Endothelial cell of umbilical vein (primary cell): ENCODE measurements at regions not wholly inside any gene's neighbourhood (a gene's known extent, or its start where the extent isn't known, plus 50 kb on each side); places are given as distances from the start of the nearest gene placed in this dataset.

Source experiments
- BruUV-seq: library from RNA; stranded (reverse); fragments of 400-500 nt; replicated peaks from 2 replicates; lab custom pipeline; 2021; lab: Mats Ljungman, UMichigan
- CTCF ChIA-PET: fragments of 300-600, 350-600 bp; sonication (Branson Sonifier 250); formaldehyde crosslinking; loops from one replicate; lab custom pipeline; 2021; ENCODE audit warnings: antibody characterized with exemption, inconsistent platforms; lab: Charles Lee
- POLR2A ChIA-PET: fragments of 300-600, 350-600 bp; sonication (Branson Sonifier 250); formaldehyde crosslinking; loops from one replicate; lab custom pipeline; 2021; ENCODE audit warnings: antibody characterized with exemption, inconsistent platforms; lab: Charles Lee
- DNase-seq: peaks from one replicate; pipeline ENCODE4 v3.0.0-alpha.2; 2011; ENCODE audit warnings: low read depth, low spot score
- FAIRE-seq: peaks from 2 replicates; lab custom pipeline; 2011; peaks lifted over from hg19 to GRCh38; lab: Jason Lieb, UNC
- H2AFZ ChIP-seq: 2 replicates; pipeline ENCODE4 v1.6.0; 2012; ENCODE audit warnings: low read depth, low read length, control low read depth, inconsistent platforms
- H3K27ac ChIP-seq: 2 replicates; pipeline ENCODE4 v1.5.1; 2011; ENCODE audit warnings: low read depth, mild to moderate bottlenecking, control low read depth, low read length, moderate library complexity; ENCODE audit not compliant: insufficient read depth
- H3K27me3 ChIP-seq, 2 experiments: 2 replicates each; pipeline versions ENCODE4 v1.6.0 to v1.6.1; 2011; ENCODE audit warnings: low read length in 2 of 2, mixed read lengths in 1 of 2; ENCODE audit not compliant: control insufficient read depth in 2 of 2, insufficient read depth in 2 of 2
- H3K36me3 ChIP-seq, 2 experiments: 2 replicates in 1 of 2; 3 replicates in 1 of 2; pipeline ENCODE4 v1.5.1; 2011; ENCODE audit warnings: low read length in 2 of 2, mild to moderate bottlenecking in 1 of 2, moderate library complexity in 1 of 2; ENCODE audit not compliant: control insufficient read depth in 2 of 2, insufficient read depth in 2 of 2; ENCODE audit errors: extremely low read depth in 1 of 2
- H3K4me1 ChIP-seq: 3 replicates; pipeline ENCODE4 v1.5.1; 2011; ENCODE audit warnings: mild to moderate bottlenecking, low read length; ENCODE audit not compliant: control insufficient read depth, insufficient read depth; ENCODE audit errors: extremely low read depth
- H3K4me2 ChIP-seq: 2 replicates; pipeline ENCODE4 v1.6.1; 2011; ENCODE audit warnings: low read length, control low read depth, mixed read lengths; ENCODE audit not compliant: insufficient read depth
- H3K4me3 ChIP-seq, 3 experiments: fragments of 200-600 bp in 1 of 3; sonication (generic), shearing (Covaris generic) in 1 of 3; replicated peaks in 1 of 3; 2 replicates each; pipeline ENCODE4 v1.5.1; 2011 to 2016; ENCODE audit warnings: control low read depth in 3 of 3, low read length in 3 of 3, mild to moderate bottlenecking in 2 of 3, inconsistent platforms in 1 of 3, low read depth in 1 of 3, moderate library complexity in 1 of 3; ENCODE audit not compliant: insufficient read depth in 1 of 3
- H3K79me2 ChIP-seq: 2 replicates; pipeline ENCODE4 v1.6.0; 2012; ENCODE audit warnings: low read length, inconsistent platforms; ENCODE audit not compliant: control insufficient read depth, insufficient read depth
- H3K9ac ChIP-seq: replicated peaks from 2 replicates; pipeline ENCODE3; 2011; ENCODE audit warnings: low read length, control low read depth; ENCODE audit not compliant: insufficient read depth; ENCODE audit errors: extremely low read depth
- H3K9me1 ChIP-seq: replicated peaks from 3 replicates; pipeline ENCODE4 v1.6.0; 2011; ENCODE audit warnings: mild to moderate bottlenecking, low read length; ENCODE audit not compliant: control insufficient read depth, insufficient read depth; ENCODE audit errors: extremely low read depth
- H3K9me3 ChIP-seq: replicated peaks from 2 replicates; pipeline ENCODE4 v1.5.1; 2012; ENCODE audit warnings: low read length, inconsistent platforms; ENCODE audit not compliant: control insufficient read depth, insufficient read depth
- H4K20me1 ChIP-seq: replicated peaks from 2 replicates; pipeline ENCODE3; 2011; ENCODE audit warnings: mild to moderate bottlenecking, low read length; ENCODE audit not compliant: control insufficient read depth, insufficient read depth; ENCODE audit errors: extremely low read depth
- EZH2 ChIP-seq: IDR thresholded peaks from 2 replicates; pipeline ENCODE4 v1.6.1; 2012; ENCODE audit warnings: borderline replicate concordance, low read depth, mild to moderate bottlenecking, moderate library complexity, low read length, inconsistent platforms; ENCODE audit not compliant: severe bottlenecking
- FOS ChIP-seq: IDR thresholded peaks from 2 replicates; pipeline ENCODE4 v1.6.1; 2011; ENCODE audit warnings: mild to moderate bottlenecking, low read length, moderate library complexity, borderline replicate concordance; ENCODE audit not compliant: insufficient read depth
- GATA2 ChIP-seq: IDR thresholded peaks from 2 replicates; pipeline ENCODE4 v1.7.0; 2011; ENCODE audit warnings: low read depth, mild to moderate bottlenecking, moderate library complexity, mixed read lengths, low read length; ENCODE audit not compliant: insufficient read length, insufficient read depth
- JUN ChIP-seq: IDR thresholded peaks from 2 replicates; pipeline ENCODE4 v1.6.1; 2011; ENCODE audit warnings: borderline replicate concordance, low read depth; ENCODE audit not compliant: insufficient read length, insufficient read depth
- MAX ChIP-seq: IDR thresholded peaks from 2 replicates; pipeline ENCODE4 v1.6.1; 2011; ENCODE audit not compliant: insufficient read depth, insufficient read length
- MYC ChIP-seq: IDR thresholded peaks from one replicate; pipeline ENCODE4 v1.6.1; 2011; ENCODE audit warnings: mild to moderate bottlenecking, low read depth, low read length
- POLR2A ChIP-seq: IDR thresholded peaks from 2 replicates; pipeline ENCODE4 v1.6.1; 2012; ENCODE audit warnings: low read depth, mild to moderate bottlenecking, control low read depth, low read length
- POLR2AphosphoS5 ChIP-seq: IDR thresholded peaks from 2 replicates; pipeline ENCODE4 v1.6.1; 2012; ENCODE audit warnings: low read depth, mild to moderate bottlenecking, control low read depth, low read length, moderate library complexity; ENCODE audit not compliant: insufficient read depth
- dilution Hi-C: fragments of 300-500 bp; cut with MboI; formaldehyde crosslinking; loops from one replicate; pipeline ENCODE4 v1.15.0; 2019; ENCODE audit warnings: low sequenced_read_pairs; ENCODE audit not compliant: extremely low pct_ligation_motif_present
- intact Hi-C: fragments of 100-400 bp; cut with micrococcal nuclease; formaldehyde crosslinking; loops from one replicate; pipeline ENCODE4 v1.10.0; 2022
- TF ChIP-seq, protein P1 (sequence below), 2 donors: IDR thresholded peaks; 1 replicate in 1 of 2; 2 replicates in 1 of 2; pipeline ENCODE4 v1.5.1; 2011; ENCODE audit warnings: low read length in 2 of 2, mild to moderate bottlenecking in 2 of 2, moderate library complexity in 2 of 2, control low read depth in 1 of 2, inconsistent platforms in 1 of 2, low read depth in 1 of 2; ENCODE audit not compliant: insufficient read depth in 1 of 2; ENCODE audit errors: extremely low read depth in 1 of 2

DNA sequence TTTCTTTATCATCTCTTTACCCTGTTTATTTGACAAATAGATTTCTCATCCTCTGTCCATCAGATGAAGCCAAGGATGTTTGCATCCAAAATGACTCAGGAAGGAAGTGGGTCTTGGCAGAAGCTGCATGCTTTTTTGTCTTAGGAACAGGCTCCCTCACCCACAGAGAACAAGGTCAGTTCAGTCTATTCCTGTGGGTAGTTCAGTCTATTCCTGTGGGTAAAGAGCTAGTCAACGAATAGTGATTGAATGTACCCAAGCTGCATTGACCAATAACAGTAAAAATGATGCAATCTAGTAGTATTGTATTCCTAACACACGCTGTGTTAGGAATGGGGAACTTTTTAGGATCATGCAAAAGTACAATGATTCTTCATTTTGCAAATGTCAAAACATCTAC, 290.8 kb upstream of the TANK start:
- H3K4me3 ChIP-seq, result no peak overlapping the region
- H3K4me1 ChIP-seq, result peaks cover 2% of the 10 kb centered on the region
- no TSS peak for BruUV-seq
- ChIA-PET POLR2A (no interaction called here), CTCF (no interaction called here)
- no peaks in the 10 kb centered on the region for H4K20me1 ChIP-seq
- no peak for DNase-seq
- no peak overlapping the region for H3K9ac ChIP-seq
- H3K9me1 ChIP-seq, result no peaks in the 10 kb centered on the region
- H3K9me3 ChIP-seq, result no peaks in the 10 kb centered on the region
- H3K27me3 ChIP-seq, result peaks cover 8 to 18% of the 10 kb centered on the region in 2 experiments
- intact Hi-C loops, result no loop called here
- dilution Hi-C loops, result no loop called here
- no peak overlapping the region for H3K27ac ChIP-seq
- H3K79me2 ChIP-seq, result no peaks in the 10 kb centered on the region
- no peaks in the 10 kb centered on the region for H3K36me3 ChIP-seq
- no peak overlapping the region for H2AFZ ChIP-seq
- no peak overlapping the region for H3K4me2 ChIP-seq
- FAIRE-seq, result no peak
- TF ChIP-seq MAX, result no peak
- no peak for TF ChIP-seq FOS
- TF ChIP-seq MYC, result no peak
- TF ChIP-seq, protein P1, sequence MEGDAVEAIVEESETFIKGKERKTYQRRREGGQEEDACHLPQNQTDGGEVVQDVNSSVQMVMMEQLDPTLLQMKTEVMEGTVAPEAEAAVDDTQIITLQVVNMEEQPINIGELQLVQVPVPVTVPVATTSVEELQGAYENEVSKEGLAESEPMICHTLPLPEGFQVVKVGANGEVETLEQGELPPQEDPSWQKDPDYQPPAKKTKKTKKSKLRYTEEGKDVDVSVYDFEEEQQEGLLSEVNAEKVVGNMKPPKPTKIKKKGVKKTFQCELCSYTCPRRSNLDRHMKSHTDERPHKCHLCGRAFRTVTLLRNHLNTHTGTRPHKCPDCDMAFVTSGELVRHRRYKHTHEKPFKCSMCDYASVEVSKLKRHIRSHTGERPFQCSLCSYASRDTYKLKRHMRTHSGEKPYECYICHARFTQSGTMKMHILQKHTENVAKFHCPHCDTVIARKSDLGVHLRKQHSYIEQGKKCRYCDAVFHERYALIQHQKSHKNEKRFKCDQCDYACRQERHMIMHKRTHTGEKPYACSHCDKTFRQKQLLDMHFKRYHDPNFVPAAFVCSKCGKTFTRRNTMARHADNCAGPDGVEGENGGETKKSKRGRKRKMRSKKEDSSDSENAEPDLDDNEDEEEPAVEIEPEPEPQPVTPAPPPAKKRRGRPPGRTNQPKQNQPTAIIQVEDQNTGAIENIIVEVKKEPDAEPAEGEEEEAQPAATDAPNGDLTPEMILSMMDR (IDR thresholded peaks at IDR 0.05; ENCODE audit: extremely low read depth in 1 of 2, insufficient read depth in 1 of 2, low read depth in 1 of 2, low read length in 2 of 2), result no peak
- TF ChIP-seq EZH2, result no peak
- TF ChIP-seq JUN, result no peak
- no peak for TF ChIP-seq POLR2A
- TF ChIP-seq GATA2, result no peak
- TF ChIP-seq POLR2AphosphoS5, result no peak
